ENCODE measurements at regions not wholly inside any gene's neighbourhood (a gene's known extent, or its start where the extent isn't known, plus 50 kb on each side); places are given as distances from the start of the nearest gene placed in this dataset.

DNA sequence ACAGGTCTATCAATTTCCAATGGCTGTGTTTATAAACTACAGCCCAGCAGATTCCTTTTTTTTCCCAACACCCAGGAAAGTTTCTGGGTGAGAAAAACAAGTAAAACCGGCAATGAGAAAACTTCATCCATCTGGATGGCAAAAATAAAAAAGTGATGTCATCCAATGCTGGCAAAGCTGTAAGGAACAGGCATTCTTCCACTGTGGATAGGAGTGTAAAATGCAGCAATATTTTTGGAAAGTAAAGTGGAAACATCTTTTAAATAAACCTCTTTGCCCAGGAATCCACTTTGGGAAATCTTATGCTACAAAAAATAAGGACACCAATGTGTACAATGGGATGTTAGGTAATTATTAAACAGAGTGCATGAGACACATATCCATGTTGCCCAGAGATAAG, 102.1 kb upstream of the NT5E start:
- TF ChIP-seq CTCF (IDR thresholded peaks at IDR 0.05) (no peak), EZH2 (IDR thresholded peaks at IDR 0.05; ENCODE audit: borderline replicate concordance, insufficient read depth, low read depth, low read length, poor library complexity, severe bottlenecking) (no peak)

All from B cell (primary cell).